NCI-H2227 treated with DMSO at 0.1 percent for 48 hours (cell line): ENCODE measurements at regions not wholly inside any gene's neighbourhood (a gene's known extent, or its start where the extent isn't known, plus 50 kb on each side); places are given as distances from the start of the nearest gene placed in this dataset.
"Not testable (repeated sequence)": the region's sequence is repeated elsewhere in the genome, so short reads cannot be mapped to it uniquely, and the experiment has no call there.

Experiments
- DNase-seq: peaks from one replicate; lab custom pipeline; 2025; lab: John Stamatoyannopoulos, UW

- DNase-seq = no peak
These were observed 182.5 kb downstream of the BAMBI start for GRCh38 chr10:28859791-28860190.

GRCh38 chr10:28862219-28862618 lies 184.9 kb downstream of the BAMBI start:
- no peak for DNase-seq

GRCh38 chr10:28869606-28870201 lies 192.4 kb downstream of the BAMBI start:
- DNase-seq = no peak

GRCh38 chr10:28871665-28872064 lies 194.3 kb downstream of the BAMBI start:
- DNase-seq = no peak

- DNase-seq = no peak
These were observed 195.4 kb downstream of the BAMBI start for GRCh38 chr10:28872587-28873165.

DNA sequence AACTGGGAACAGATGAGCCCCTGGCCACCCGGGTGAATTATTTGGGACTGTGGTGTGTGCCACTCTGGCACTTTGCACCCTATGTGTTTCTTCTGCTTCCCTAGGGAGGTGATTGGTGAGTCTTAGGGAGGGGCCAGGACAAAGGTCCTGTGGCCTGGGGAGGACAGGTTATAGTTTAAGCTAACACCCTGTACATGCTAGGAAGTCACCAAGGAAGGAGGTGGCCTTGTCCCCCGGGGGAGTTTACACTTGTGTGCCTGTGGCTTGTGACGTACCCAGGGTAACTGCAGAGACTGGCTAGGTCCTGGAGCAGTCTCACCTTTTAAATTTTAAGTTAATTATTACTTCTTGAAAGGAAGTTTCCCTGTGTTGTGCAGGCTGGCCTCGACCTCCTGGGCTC lies 196.2 kb downstream of the BAMBI start:
- DNase-seq = no peak

GRCh38 chr10:28874210-28874609 lies 196.9 kb downstream of the BAMBI start:
- DNase-seq = no peak

GRCh38 chr10:28875549-28876081 lies 198.3 kb downstream of the BAMBI start:
- no peak for DNase-seq

- DNase-seq = no peak
These were observed 201.1 kb downstream of the BAMBI start for GRCh38 chr10:28878236-28878970.

DNA sequence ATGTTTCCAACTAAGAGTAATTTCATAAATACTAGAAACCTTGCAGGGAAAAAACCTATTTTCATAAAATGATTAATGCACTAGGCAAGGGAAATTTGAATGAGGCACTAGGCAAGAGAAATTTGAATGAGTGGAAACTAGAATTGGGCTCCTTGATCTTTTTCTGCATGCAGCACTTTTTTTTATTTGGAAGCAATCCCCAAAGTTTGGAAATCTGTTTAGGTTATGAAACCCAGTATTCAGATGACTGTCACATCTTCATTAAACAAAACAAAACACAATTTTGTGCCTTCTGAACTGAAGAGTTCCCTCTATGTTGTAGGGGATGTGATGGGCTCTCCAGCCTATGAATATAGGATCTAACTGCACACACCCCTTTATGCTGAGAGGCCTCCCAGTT lies 201.9 kb downstream of the BAMBI start:
- no peak for DNase-seq

- DNase-seq = no peak
These were observed 202.8 kb downstream of the BAMBI start for GRCh38 chr10:28879875-28880682.

GRCh38 chr10:28880683-28880950 lies 203.3 kb downstream of the BAMBI start:
- DNase-seq = no peak

GRCh38 chr10:28881171-28881882 lies 204.0 kb downstream of the BAMBI start:
- DNase-seq = no peak

DNA sequence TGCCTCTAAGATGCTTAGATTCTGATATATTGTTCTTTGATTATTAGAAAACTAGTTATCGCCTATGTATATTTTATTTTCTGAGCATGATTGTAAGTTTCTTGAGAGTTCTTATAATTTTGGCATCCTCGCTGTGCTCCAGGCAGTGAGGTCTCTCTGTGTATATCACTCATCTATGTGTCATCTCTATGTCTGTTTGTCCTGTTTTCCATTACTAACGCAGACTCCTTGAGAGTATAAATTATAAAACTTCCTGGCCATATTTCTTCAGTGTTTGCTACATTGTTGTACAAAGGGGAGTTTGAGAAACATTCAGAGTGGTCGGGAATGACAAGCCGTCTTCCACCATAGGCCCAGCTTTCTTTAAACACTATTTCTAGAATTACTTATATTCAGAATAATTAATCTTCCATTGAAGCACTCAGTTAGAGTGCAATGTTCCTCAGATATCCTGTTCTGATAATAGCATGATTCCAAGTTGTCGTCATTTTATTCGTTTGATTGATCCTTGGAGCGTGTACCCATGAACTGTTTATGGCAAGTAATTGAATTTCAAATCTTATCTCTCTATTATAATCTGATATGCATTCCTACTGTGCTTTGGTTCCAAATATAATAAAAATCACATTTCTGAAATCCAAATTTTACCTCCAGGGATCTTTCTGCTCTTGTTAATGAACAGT lies 206.6 kb downstream of the BAMBI start:
- DNase-seq = no peak

GRCh38 chr10:28890121-28890950 lies 213.0 kb downstream of the BAMBI start:
- DNase-seq = no peak

DNA sequence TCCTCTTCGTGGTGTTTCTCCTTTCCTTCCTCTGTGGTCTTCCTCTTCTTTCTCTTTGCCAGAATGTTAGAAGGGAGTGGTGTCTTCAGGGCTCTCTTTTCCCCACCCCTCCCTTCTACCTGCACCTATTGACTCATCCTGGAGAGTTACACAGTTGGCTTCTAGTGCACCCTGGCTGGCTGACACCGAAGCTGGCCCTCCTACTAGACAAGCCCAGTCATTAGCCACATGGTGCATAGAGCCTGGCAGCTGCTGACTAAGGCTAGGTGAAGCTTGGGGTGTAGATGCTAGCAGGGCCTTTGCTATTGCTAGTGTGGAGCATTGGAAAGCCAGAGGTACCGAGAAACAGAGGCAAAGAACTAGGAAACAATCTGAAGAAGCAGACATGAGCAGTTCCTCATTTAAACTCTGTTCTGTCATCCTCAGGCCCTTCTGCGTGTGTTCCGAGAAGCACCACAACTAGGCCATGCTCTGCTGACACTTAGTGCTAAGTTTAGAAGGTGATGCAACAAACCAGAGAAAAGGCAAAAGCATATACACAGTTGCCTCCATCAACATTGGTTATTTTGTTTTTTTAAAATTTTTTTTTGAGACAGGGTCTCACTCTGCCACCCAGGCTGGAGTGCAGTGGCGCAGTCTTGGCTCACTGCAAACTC lies 213.9 kb downstream of the BAMBI start:
- no peak for DNase-seq

- DNase-seq = no peak
These were observed 215.7 kb downstream of the BAMBI start for GRCh38 chr10:28892818-28893547.

DNA sequence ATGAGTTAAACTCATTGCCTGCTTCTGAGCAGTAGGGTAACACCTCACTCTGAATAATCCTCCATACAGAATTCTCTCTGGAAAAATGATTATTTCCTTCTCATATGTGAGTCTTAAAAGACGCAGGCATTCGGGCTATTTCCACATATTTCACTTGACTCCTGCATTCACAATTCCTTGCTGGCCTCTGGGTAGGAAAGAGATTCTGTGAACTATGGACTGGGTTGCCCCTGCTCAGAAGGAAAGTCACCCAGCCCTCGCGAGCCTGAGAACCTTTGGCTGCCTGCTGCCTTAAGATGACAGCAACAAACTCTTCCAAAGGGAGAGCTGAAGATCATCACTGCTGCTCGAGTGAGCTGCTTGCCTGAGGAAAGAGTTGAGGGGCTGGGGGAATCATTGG lies 216.8 kb downstream of the BAMBI start:
- DNase-seq = no peak

GRCh38 chr10:28895671-28896070 lies 218.3 kb downstream of the BAMBI start:
- not testable (repeated sequence) for DNase-seq
